Brain microvascular endothelial cell (primary cell): ENCODE measurements at regions not wholly inside any gene's neighbourhood (a gene's known extent, or its start where the extent isn't known, plus 50 kb on each side); places are given as distances from the start of the nearest gene placed in this dataset.

Source experiments
- DNase-seq: peaks from one replicate; pipeline ENCODE4 v3.0.0-alpha.2; 2020
- H3K27ac ChIP-seq: fragments of 250-450 bp; sonication (Bioruptor Pico); 2 replicates; pipeline ENCODE4 v1.5.1; 2020; ENCODE audit warnings: mild to moderate bottlenecking, moderate library complexity
- H3K27me3 ChIP-seq: fragments of 250-450 bp; sonication (Bioruptor Pico); replicated peaks from 2 replicates; pipeline ENCODE4 v1.5.1; 2020; ENCODE audit warnings: mild to moderate bottlenecking
- H3K36me3 ChIP-seq: fragments of 250-450 bp; sonication (Bioruptor Pico); replicated peaks from 2 replicates; pipeline ENCODE4 v1.5.1; 2020; ENCODE audit warnings: mild to moderate bottlenecking
- H3K4me3 ChIP-seq: 2 replicates; pipeline ENCODE4 v1.5.1; 2011; ENCODE audit warnings: low read depth, mild to moderate bottlenecking, control low read depth, low read length, moderate library complexity
- in situ Hi-C: cut with HindIII; loops from 2 replicates; pipeline ENCODE4 v1.10.0; 2017; ENCODE audit warnings: low sequenced_read_pairs, low pct_ligation_motif_present
- TF ChIP-seq, protein P1 (sequence below): IDR thresholded peaks from 2 replicates; pipeline ENCODE4 v1.5.1; 2011; ENCODE audit warnings: low read depth, mild to moderate bottlenecking, moderate library complexity, low read length, control low read depth, inconsistent platforms; ENCODE audit errors: missing control alignments

- no peak overlapping the region for H3K4me3 ChIP-seq
- in situ Hi-C loops, result no loop called here
- H3K36me3 ChIP-seq, result no peaks in the 10 kb centered on the region
- no peaks in the 10 kb centered on the region for H3K27me3 ChIP-seq
- DNase-seq, result no peak
- no peak overlapping the region for H3K27ac ChIP-seq
- TF ChIP-seq, protein P1, sequence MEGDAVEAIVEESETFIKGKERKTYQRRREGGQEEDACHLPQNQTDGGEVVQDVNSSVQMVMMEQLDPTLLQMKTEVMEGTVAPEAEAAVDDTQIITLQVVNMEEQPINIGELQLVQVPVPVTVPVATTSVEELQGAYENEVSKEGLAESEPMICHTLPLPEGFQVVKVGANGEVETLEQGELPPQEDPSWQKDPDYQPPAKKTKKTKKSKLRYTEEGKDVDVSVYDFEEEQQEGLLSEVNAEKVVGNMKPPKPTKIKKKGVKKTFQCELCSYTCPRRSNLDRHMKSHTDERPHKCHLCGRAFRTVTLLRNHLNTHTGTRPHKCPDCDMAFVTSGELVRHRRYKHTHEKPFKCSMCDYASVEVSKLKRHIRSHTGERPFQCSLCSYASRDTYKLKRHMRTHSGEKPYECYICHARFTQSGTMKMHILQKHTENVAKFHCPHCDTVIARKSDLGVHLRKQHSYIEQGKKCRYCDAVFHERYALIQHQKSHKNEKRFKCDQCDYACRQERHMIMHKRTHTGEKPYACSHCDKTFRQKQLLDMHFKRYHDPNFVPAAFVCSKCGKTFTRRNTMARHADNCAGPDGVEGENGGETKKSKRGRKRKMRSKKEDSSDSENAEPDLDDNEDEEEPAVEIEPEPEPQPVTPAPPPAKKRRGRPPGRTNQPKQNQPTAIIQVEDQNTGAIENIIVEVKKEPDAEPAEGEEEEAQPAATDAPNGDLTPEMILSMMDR, result no peak
Observed at GRCh38 chr14:84361476-84361875, 1168.5 kb upstream of the FLRT2 start.

- H3K4me3 ChIP-seq, result no peak overlapping the region
- H3K27ac ChIP-seq, result no peak overlapping the region
- H3K36me3 ChIP-seq, result no peaks in the 10 kb centered on the region
- in situ Hi-C loops, result no loop called here
- DNase-seq, result no peak
- no peaks in the 10 kb centered on the region for H3K27me3 ChIP-seq
- TF ChIP-seq, protein P1, result no peak
Observed at GRCh38 chr14:84375235-84375634, 1154.7 kb upstream of the FLRT2 start.

DNA sequence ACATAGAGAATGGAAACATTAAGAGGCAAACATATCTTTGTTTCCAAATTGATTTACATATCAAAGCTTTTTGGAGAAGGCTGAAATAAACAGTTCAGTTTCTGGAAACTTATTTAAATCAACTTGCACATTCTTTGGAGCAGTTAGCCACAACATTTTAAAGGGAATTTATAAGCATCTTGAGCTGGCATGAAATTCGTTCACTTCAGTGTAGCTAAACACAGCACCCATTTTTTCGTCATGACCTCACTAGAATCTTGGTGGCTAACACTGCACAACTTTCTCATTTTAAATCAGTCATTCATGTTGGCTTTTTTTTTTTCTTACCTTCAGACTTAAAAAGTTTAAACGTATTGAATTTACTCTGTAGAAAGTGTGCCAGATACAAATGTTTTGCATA lies 1139.9 kb upstream of the FLRT2 start:
- in situ Hi-C loops, result no loop called here
- no peak for DNase-seq
- no peak overlapping the region for H3K4me3 ChIP-seq
- TF ChIP-seq, protein P1, result no peak
- no peaks in the 10 kb centered on the region for H3K36me3 ChIP-seq
- no peak overlapping the region for H3K27ac ChIP-seq
- H3K27me3 ChIP-seq, result no peaks in the 10 kb centered on the region

DNA sequence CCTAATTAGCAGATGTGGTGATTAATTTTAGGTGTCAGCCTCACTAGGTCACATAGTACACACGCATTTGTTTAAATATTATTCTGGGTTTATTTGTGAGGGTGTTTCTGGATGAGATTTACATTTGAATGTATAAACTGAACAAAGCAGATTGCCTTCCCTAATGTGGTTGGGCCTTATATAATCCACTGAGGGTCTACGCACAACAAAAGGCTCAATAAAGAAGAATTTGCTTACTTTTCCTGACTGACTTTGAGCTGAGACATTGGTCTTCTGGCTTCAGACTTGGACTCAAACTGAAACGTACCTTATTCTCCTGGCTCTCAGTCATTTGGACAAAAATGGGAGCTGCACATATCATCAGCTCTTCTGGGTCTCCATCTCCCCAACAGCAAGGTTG lies 1132.3 kb upstream of the FLRT2 start:
- Histone ChIP-seq H3K36me3 (no peaks in the 10 kb centered on the region), H3K27me3 (no peaks in the 10 kb centered on the region), H3K27ac (no peak overlapping the region), H3K4me3 (no peak overlapping the region)
- in situ Hi-C loops, result no loop called here
- TF ChIP-seq, protein P1, result no peak
- DNase-seq, result no peak

DNA sequence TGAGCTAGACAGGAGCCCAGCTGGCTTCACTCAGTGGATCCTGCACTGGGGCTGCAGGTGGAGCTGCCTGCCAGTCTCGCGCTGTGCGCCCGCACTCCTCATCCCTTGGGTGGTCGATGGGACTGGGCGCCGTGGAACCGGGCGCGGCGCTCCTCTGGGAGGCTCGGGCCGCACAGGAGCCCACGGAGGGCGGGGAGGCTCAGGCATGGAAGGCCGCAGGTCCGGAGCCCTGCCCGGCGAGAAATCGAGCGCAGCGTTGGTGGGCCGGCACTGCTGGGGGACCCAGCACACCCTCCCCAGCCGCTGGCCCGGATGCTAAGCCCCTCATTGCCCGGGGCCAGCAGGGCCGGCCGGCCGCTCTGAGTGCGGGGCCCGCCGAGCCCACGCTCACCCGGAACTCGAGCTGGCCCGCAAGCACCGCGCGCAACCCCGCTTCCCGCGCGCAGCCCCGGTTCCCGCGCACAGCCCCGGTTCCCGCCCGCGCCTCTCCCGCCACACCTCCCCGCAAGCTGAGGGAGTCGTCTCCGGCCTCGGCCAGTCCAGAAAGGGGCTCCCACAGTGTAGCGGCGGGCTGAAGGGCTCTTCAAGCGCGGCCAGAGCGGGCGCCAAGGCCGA lies 1130.5 kb upstream of the FLRT2 start:
- Histone ChIP-seq H3K27me3 (no peaks in the 10 kb centered on the region), H3K4me3 (no peak overlapping the region), H3K36me3 (no peaks in the 10 kb centered on the region), H3K27ac (no peak overlapping the region)
- no peak for DNase-seq
- TF ChIP-seq, protein P1, result no peak
- in situ Hi-C loops, result no loop called here

- H3K4me3 ChIP-seq, result no peak overlapping the region
- in situ Hi-C loops, result no loop called here
- no peak for DNase-seq
- no peaks in the 10 kb centered on the region for H3K27me3 ChIP-seq
- no peaks in the 10 kb centered on the region for H3K36me3 ChIP-seq
- no peak overlapping the region for H3K27ac ChIP-seq
- TF ChIP-seq, protein P1, result no peak
Observed at GRCh38 chr14:84401631-84402030, 1128.3 kb upstream of the FLRT2 start.
